ENCODE measurements at regions not wholly inside any gene's neighbourhood (a gene's known extent, or its start where the extent isn't known, plus 50 kb on each side); places are given as distances from the start of the nearest gene placed in this dataset.
A peak's percentile ranks its signal among the peaks of the same experiment; 100 is the strongest.

GRCh38 chr7:130982651-130983050 lies 248.6 kb upstream of the KLF14 start:
- Histone ChIP-seq H3K27ac (ENCODE audit: low read depth, low read length) (no peak overlapping the region), H4K8ac (ENCODE audit: low read depth, low read length) (no peak overlapping the region), H2AFZ (ENCODE audit: insufficient read depth, low read length, poor library complexity) (no peak overlapping the region), H3K27me3 (ENCODE audit: insufficient read depth, low read length) (no peaks in the 10 kb centered on the region), H3K4me2 (ENCODE audit: low read length) (no peak overlapping the region), H2BK5ac (ENCODE audit: low read depth, low read length, poor library complexity) (no peak overlapping the region), H3K23ac (ENCODE audit: low read length) (no peak overlapping the region), H3K79me2 (ENCODE audit: control insufficient read depth, insufficient read depth, low read length, poor library complexity) (no peaks in the 10 kb centered on the region), H2BK120ac (ENCODE audit: insufficient read depth, low read length, poor library complexity) (no peak overlapping the region), H4K12ac (ENCODE audit: low read depth, low read length) (no peak overlapping the region), H3K79me1 (ENCODE audit: low read length) (no peaks in the 10 kb centered on the region), H3K9ac (ENCODE audit: low read length) (no peak overlapping the region), H3K4ac (ENCODE audit: low read depth, low read length) (no peak overlapping the region), H3K4me3 (ENCODE audit: low read depth, low read length) (no peak overlapping the region), H2AK5ac (ENCODE audit: low read length) (no peak overlapping the region), H3K36me3 (ENCODE audit: control insufficient read depth in 1 of 2, insufficient read depth in 2 of 2, low read length in 2 of 2) (no peaks in the 10 kb centered on the region), H3K4me1 (ENCODE audit: control insufficient read depth in 1 of 2, insufficient read depth in 2 of 2, low read length in 2 of 2) (peaks cover 2 to 5% of the 10 kb centered on the region in 2 experiments), H3K9me3 (ENCODE audit: insufficient read depth, low read depth, low read length) (no peaks in the 10 kb centered on the region), H3K18ac (ENCODE audit: low read length) (no peak overlapping the region), H4K91ac (ENCODE audit: low read depth, low read length) (no peak overlapping the region), H3K14ac (ENCODE audit: low read length) (no peak overlapping the region), H2BK12ac (ENCODE audit: low read length) (no peak overlapping the region)
- no peak for DNase-seq
- WGBS (ENCODE audit: extremely low coverage, insufficient coverage, insufficient read length), result no CpG with 5 or more reads among the region's 3 CpGs

GRCh38 chr7:130985361-130985760 lies 251.4 kb upstream of the KLF14 start:
- Histone ChIP-seq H3K23ac (ENCODE audit: low read length) (no peak overlapping the region), H2BK12ac (ENCODE audit: low read length) (no peak overlapping the region), H3K4me1 (ENCODE audit: control insufficient read depth in 1 of 2, insufficient read depth in 2 of 2, low read length in 2 of 2) (peaks cover 2 to 5% of the 10 kb centered on the region in 2 experiments), H3K14ac (ENCODE audit: low read length) (no peak overlapping the region), H4K12ac (ENCODE audit: low read depth, low read length) (no peak overlapping the region), H3K27ac (ENCODE audit: low read depth, low read length) (no peak overlapping the region), H3K9ac (ENCODE audit: low read length) (no peak overlapping the region), H3K18ac (ENCODE audit: low read length) (no peak overlapping the region), H2BK120ac (ENCODE audit: insufficient read depth, low read length, poor library complexity) (no peak overlapping the region), H3K4me2 (ENCODE audit: low read length) (no peak overlapping the region), H2BK5ac (ENCODE audit: low read depth, low read length, poor library complexity) (no peak overlapping the region), H4K91ac (ENCODE audit: low read depth, low read length) (no peak overlapping the region), H3K9me3 (ENCODE audit: insufficient read depth, low read depth, low read length) (peaks cover under 1% of the 10 kb centered on the region), H3K79me1 (ENCODE audit: low read length) (no peaks in the 10 kb centered on the region), H3K27me3 (ENCODE audit: insufficient read depth, low read length) (no peaks in the 10 kb centered on the region), H3K4ac (ENCODE audit: low read depth, low read length) (no peak overlapping the region), H2AFZ (ENCODE audit: insufficient read depth, low read length, poor library complexity) (no peak overlapping the region), H3K4me3 (ENCODE audit: low read depth, low read length) (no peak overlapping the region), H3K36me3 (ENCODE audit: control insufficient read depth in 1 of 2, insufficient read depth in 2 of 2, low read length in 2 of 2) (no peaks in the 10 kb centered on the region), H3K79me2 (ENCODE audit: control insufficient read depth, insufficient read depth, low read length, poor library complexity) (no peaks in the 10 kb centered on the region), H4K8ac (ENCODE audit: low read depth, low read length) (no peak overlapping the region), H2AK5ac (ENCODE audit: low read length) (no peak overlapping the region)
- WGBS (ENCODE audit: extremely low coverage, insufficient coverage, insufficient read length), result no CpG with 5 or more reads among the region's 4 CpGs
- DNase-seq, result no peak

DNA sequence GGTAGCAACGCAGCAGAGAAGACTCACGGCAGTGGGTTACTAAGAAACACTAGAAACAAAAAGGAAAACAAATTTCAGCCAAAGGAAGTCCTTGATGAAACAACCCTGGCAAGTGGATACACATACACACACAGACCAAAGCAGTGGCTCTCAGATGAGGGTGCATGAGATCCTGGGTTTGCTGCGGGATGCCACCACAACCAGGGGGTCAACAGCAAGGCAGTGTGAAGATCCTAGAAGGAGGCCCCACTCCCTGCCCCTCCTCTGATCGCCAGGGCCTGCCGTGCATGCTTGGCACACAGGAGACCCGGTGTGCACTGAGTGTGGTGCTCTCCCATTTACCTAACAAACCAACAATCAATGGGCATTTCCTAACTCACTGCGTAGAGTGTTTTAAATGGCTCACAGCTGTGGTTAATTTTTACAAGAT lies 252.3 kb upstream of the KLF14 start:
- H4K12ac ChIP-seq (ENCODE audit: low read depth, low read length), result no peak overlapping the region
- H3K27me3 ChIP-seq (ENCODE audit: insufficient read depth, low read length), result no peaks in the 10 kb centered on the region
- no peak overlapping the region for H2BK12ac ChIP-seq (ENCODE audit: low read length)
- no peak overlapping the region for H3K23ac ChIP-seq (ENCODE audit: low read length)
- H2AK5ac ChIP-seq (ENCODE audit: low read length), result no peak overlapping the region
- H2AFZ ChIP-seq (ENCODE audit: insufficient read depth, low read length, poor library complexity), result peak overlapping the region; percentile 66
- no peak overlapping the region for H2BK5ac ChIP-seq (ENCODE audit: low read depth, low read length, poor library complexity)
- H3K27ac ChIP-seq (ENCODE audit: low read depth, low read length), result no peak overlapping the region
- H3K36me3 ChIP-seq (ENCODE audit: control insufficient read depth in 1 of 2, insufficient read depth in 2 of 2, low read length in 2 of 2), result no peaks in the 10 kb centered on the region
- H2BK120ac ChIP-seq (ENCODE audit: insufficient read depth, low read length, poor library complexity), result no peak overlapping the region
- no peak overlapping the region for H3K18ac ChIP-seq (ENCODE audit: low read length)
- H3K4ac ChIP-seq (ENCODE audit: low read depth, low read length), result no peak overlapping the region
- no peak overlapping the region for H3K4me2 ChIP-seq (ENCODE audit: low read length)
- no peak overlapping the region for H3K14ac ChIP-seq (ENCODE audit: low read length)
- no peaks in the 10 kb centered on the region for H3K79me1 ChIP-seq (ENCODE audit: low read length)
- WGBS (ENCODE audit: extremely low coverage, insufficient coverage, insufficient read length), result no CpG with 5 or more reads among the region's 7 CpGs
- no peaks in the 10 kb centered on the region for H3K79me2 ChIP-seq (ENCODE audit: control insufficient read depth, insufficient read depth, low read length, poor library complexity)
- no peak overlapping the region for H4K8ac ChIP-seq (ENCODE audit: low read depth, low read length)
- no peak overlapping the region for H3K9ac ChIP-seq (ENCODE audit: low read length)
- peaks cover 2% of the 10 kb centered on the region for H3K9me3 ChIP-seq (ENCODE audit: insufficient read depth, low read depth, low read length)
- H3K4me3 ChIP-seq (ENCODE audit: low read depth, low read length), result no peak overlapping the region
- no peak for DNase-seq
- peaks cover 2 to 5% of the 10 kb centered on the region in 2 experiments for H3K4me1 ChIP-seq (ENCODE audit: control insufficient read depth in 1 of 2, insufficient read depth in 2 of 2, low read length in 2 of 2)
- no peak overlapping the region for H4K91ac ChIP-seq (ENCODE audit: low read depth, low read length)

DNA sequence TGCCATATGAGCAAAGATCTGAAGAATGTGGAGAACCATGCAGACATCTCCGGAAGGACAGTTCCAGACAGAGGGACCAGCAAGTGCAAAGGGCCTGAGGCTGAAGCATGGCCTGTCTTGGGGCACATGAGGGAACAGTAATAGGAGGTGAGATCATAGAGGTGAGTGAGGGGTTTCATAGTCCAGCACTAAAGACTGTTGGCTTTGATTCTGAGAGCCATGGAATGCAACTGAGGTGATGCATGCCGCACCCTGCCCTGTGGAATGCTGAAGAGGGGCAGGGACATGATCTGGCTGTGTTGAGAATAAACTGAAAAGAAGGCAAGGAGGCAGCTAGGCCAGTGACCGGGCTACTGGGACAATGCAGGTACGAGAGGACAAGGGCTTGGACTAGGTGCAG lies 253.1 kb upstream of the KLF14 start:
- H2AK5ac ChIP-seq (ENCODE audit: low read length), result no peak overlapping the region

More for the DNA sequence above, 253.1 kb upstream of the KLF14 start:
- no peaks in the 10 kb centered on the region for H3K27me3 ChIP-seq (ENCODE audit: insufficient read depth, low read length)
- H2BK120ac ChIP-seq (ENCODE audit: insufficient read depth, low read length, poor library complexity), result no peak overlapping the region
- no peak overlapping the region for H4K12ac ChIP-seq (ENCODE audit: low read depth, low read length)
- DNase-seq, result peak; percentile 62 to 74
- no peak overlapping the region for H3K27ac ChIP-seq (ENCODE audit: low read depth, low read length)
- H3K14ac ChIP-seq (ENCODE audit: low read length), result no peak overlapping the region
- peaks cover 2 to 5% of the 10 kb centered on the region in 2 experiments for H3K4me1 ChIP-seq (ENCODE audit: control insufficient read depth in 1 of 2, insufficient read depth in 2 of 2, low read length in 2 of 2)
- no peak overlapping the region for H2BK5ac ChIP-seq (ENCODE audit: low read depth, low read length, poor library complexity)
- H4K91ac ChIP-seq (ENCODE audit: low read depth, low read length), result no peak overlapping the region
- no peak overlapping the region for H2BK12ac ChIP-seq (ENCODE audit: low read length)
- H3K36me3 ChIP-seq (ENCODE audit: control insufficient read depth in 1 of 2, insufficient read depth in 2 of 2, low read length in 2 of 2), result no peaks in the 10 kb centered on the region
- no CpG with 5 or more reads among the region's 4 CpGs for WGBS (ENCODE audit: extremely low coverage, insufficient coverage, insufficient read length)
- H4K8ac ChIP-seq (ENCODE audit: low read depth, low read length), result no peak overlapping the region
- no peak overlapping the region for H3K4ac ChIP-seq (ENCODE audit: low read depth, low read length)
- no peak overlapping the region for H3K4me2 ChIP-seq (ENCODE audit: low read length)
- H3K79me2 ChIP-seq (ENCODE audit: control insufficient read depth, insufficient read depth, low read length, poor library complexity), result no peaks in the 10 kb centered on the region
- no peak overlapping the region for H3K4me3 ChIP-seq (ENCODE audit: low read depth, low read length)
- H2AFZ ChIP-seq (ENCODE audit: insufficient read depth, low read length, poor library complexity), result no peak overlapping the region
- H3K9me3 ChIP-seq (ENCODE audit: insufficient read depth, low read depth, low read length), result peaks cover 4% of the 10 kb centered on the region
- no peak overlapping the region for H3K23ac ChIP-seq (ENCODE audit: low read length)
- H3K18ac ChIP-seq (ENCODE audit: low read length), result no peak overlapping the region
- no peak overlapping the region for H3K9ac ChIP-seq (ENCODE audit: low read length)
- H3K79me1 ChIP-seq (ENCODE audit: low read length), result no peaks in the 10 kb centered on the region

All from trophoblast cell (in vitro differentiated cells and primary cell).